LNCaP clone FGC (cell line): ENCODE measurements at regions not wholly inside any gene's neighbourhood (a gene's known extent, or its start where the extent isn't known, plus 50 kb on each side); places are given as distances from the start of the nearest gene placed in this dataset.
"Not testable (repeated sequence)": the region's sequence is repeated elsewhere in the genome, so short reads cannot be mapped to it uniquely, and the experiment has no call there.

ENCODE experiments used
- DNase-seq: peaks from one replicate; pipeline ENCODE4 v3.0.0-alpha.2; 2011; ENCODE audit warnings: low read depth
- H3K4me3 ChIP-seq: 2 replicates; pipeline ENCODE4 v1.5.1; 2011; ENCODE audit warnings: mild to moderate bottlenecking, low read depth, low read length, control low read depth
- CTCF ChIP-seq: IDR thresholded peaks from 2 replicates; pipeline ENCODE4 v1.5.1; 2012; ENCODE audit warnings: mild to moderate bottlenecking; ENCODE audit not compliant: control insufficient read depth, insufficient read depth; ENCODE audit errors: extremely low read depth

DNA sequence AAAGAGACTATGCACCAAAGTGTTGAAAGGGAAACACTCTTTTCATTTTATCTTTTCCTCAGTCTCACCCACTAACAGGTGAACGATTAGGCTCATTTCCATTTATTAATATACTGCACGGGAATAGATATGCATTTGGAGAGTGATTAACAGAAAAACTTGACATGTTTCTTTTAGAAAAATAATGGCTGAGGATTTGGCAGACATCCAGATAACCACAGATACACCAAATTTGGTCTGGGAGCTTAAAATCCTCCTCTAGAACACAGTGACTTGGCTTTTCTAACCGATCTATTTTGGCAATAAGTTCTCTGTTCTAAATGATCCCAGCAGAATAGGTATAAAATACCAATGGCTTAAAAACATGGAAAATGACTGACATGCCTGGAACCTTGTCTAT is 459.3 kb upstream of the SGO1 start:
- DNase-seq: no peak
- TF ChIP-seq CTCF: no peak
- no peak overlapping the region for H3K4me3 ChIP-seq

GRCh38 chr3:20637729-20638128 is 451.7 kb upstream of the SGO1 start:
- no peak for DNase-seq
- no peak overlapping the region for H3K4me3 ChIP-seq
- TF ChIP-seq CTCF: no peak

- H3K4me3 ChIP-seq: no peak overlapping the region
- no peak for TF ChIP-seq CTCF
- no peak for DNase-seq
Measured at GRCh38 chr3:20622304-20622703, 436.3 kb upstream of the SGO1 start.

DNA sequence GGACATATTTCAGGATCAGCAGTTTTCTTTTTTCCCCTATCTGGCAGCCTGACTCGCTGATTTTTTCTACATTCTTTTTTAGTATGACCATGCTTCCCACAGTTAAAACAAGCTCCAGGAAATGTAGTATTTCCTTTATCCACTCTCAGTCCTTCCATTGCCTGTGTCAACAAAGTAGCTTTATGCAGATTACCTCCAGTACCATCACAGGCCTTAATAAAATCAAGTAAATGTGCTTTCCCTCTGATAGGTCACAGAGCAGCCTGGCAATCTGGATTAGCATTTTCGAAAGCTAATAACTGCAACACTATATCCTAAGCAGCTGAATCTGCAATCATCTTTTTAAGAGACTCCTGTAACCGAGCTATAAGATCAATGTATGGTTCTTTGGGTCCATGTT is 432.6 kb upstream of the SGO1 start:
- not testable (repeated sequence) for DNase-seq, H3K4me3 ChIP-seq

DNA sequence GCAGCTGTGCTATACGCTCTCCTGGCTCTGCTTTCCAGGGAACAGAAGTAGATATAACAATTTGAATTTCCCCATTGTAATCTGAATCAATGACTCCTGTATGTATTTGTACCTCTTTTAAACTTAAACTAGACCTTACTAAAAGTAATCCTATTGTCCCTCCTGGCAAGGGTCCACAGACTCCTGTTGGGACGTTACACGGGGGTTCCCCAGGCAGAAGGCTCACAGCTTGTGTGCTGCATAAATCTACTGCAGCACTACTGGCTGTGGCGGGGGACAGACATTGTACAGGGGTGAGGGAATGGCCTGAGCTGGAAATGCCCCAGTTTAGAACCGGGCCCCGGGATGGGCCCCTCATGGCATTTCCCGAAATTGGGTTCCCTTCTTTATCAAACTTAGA is 432.2 kb upstream of the SGO1 start:
- DNase-seq, H3K4me3 ChIP-seq: not testable (repeated sequence)

GRCh38 chr3:20615982-20616381 is 430.0 kb upstream of the SGO1 start:
- H3K4me3 ChIP-seq, DNase-seq: not testable (repeated sequence)

DNA sequence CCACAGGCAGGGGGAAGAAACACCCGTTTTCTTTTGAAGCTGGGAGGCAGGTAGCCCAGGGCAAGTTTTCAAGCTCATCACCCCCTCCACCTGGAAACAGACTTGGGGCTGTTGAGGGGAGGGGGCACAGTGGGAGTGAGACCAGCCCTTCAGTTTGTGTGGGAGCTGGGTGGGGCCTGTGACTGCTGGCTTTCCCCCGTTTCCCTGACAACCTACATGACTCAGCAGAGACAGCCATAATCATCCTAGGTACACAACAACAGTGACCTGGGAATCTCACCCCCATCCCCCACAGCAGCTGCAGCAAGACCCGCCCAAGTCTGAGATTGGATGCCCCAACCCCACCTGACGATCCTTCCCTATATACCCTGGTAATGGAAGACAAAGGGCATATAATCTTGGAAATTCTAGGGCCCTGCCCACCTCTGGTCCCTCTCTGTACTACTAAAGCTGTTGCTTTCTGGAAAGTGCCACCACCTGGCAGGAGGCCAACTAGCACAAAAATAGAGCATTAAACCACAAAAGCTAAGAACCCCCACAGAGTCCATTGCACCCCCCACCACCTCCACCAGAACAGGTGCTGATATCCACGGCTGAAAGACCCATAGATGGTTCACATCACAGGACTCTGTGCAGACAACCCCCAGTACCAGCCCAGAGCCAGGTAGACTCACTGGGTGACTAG is 422.2 kb upstream of the SGO1 start:
- no peak for DNase-seq
- TF ChIP-seq CTCF: no peak

GRCh38 chr3:20604659-20605058 is 418.7 kb upstream of the SGO1 start:
- TF ChIP-seq CTCF: no peak
- no peak for DNase-seq
- H3K4me3 ChIP-seq: no peak overlapping the region

More for the DNA sequence above, 422.2 kb upstream of the SGO1 start:
- no peak overlapping the region for H3K4me3 ChIP-seq

GRCh38 chr3:20589275-20589674 is 403.3 kb upstream of the SGO1 start:
- no peak for TF ChIP-seq CTCF
- DNase-seq: no peak
- H3K4me3 ChIP-seq: no peak overlapping the region
